HL-60 (cell line): ENCODE measurements at regions not wholly inside any gene's neighbourhood (a gene's known extent, or its start where the extent isn't known, plus 50 kb on each side); places are given as distances from the start of the nearest gene placed in this dataset.

Experiments used
- CTCF ChIP-seq: IDR thresholded peaks from one replicate; pipeline ENCODE4 v1.5.1; 2011; ENCODE audit warnings: low read length, control low read depth, inconsistent platforms; ENCODE audit not compliant: insufficient read depth
- GABPA ChIP-seq: IDR thresholded peaks from 2 replicates; pipeline ENCODE4 v1.6.1; 2012; ENCODE audit warnings: low read depth
- POLR2AphosphoS5 ChIP-seq: IDR thresholded peaks from 2 replicates; pipeline ENCODE4 v1.6.1; 2012; ENCODE audit warnings: low read depth
- REST ChIP-seq: IDR thresholded peaks from 2 replicates; pipeline ENCODE4 v1.6.1; 2012; ENCODE audit warnings: low read depth; ENCODE audit not compliant: insufficient replicate concordance
- SPI1 ChIP-seq: IDR thresholded peaks from 2 replicates; pipeline ENCODE4 v1.6.1; 2012; ENCODE audit warnings: low read depth, mild to moderate bottlenecking, borderline replicate concordance

- no peak for TF ChIP-seq CTCF
- TF ChIP-seq REST: no peak
- TF ChIP-seq POLR2AphosphoS5: peak; percentile 43; the same call in 1 of the 2 replicates
- no peak for TF ChIP-seq GABPA
- no peak for TF ChIP-seq SPI1
Observed at GRCh38 chr11:95531116-95531515, 258.5 kb downstream of the FAM76B start.
